Fibroblast of upper back skin (primary cell): ENCODE measurements at regions not wholly inside any gene's neighbourhood (a gene's known extent, or its start where the extent isn't known, plus 50 kb on each side); places are given as distances from the start of the nearest gene placed in this dataset.

ENCODE experiments used
- DNase-seq: peaks from one replicate; pipeline ENCODE4 v3.0.0-alpha.2; 2013

- no peak for DNase-seq
Observed at GRCh38 chr2:118502106-118502505, 345.3 kb downstream of the EN1 start.

GRCh38 chr2:118498943-118499342 is 348.5 kb downstream of the EN1 start:
- no peak for DNase-seq

DNA sequence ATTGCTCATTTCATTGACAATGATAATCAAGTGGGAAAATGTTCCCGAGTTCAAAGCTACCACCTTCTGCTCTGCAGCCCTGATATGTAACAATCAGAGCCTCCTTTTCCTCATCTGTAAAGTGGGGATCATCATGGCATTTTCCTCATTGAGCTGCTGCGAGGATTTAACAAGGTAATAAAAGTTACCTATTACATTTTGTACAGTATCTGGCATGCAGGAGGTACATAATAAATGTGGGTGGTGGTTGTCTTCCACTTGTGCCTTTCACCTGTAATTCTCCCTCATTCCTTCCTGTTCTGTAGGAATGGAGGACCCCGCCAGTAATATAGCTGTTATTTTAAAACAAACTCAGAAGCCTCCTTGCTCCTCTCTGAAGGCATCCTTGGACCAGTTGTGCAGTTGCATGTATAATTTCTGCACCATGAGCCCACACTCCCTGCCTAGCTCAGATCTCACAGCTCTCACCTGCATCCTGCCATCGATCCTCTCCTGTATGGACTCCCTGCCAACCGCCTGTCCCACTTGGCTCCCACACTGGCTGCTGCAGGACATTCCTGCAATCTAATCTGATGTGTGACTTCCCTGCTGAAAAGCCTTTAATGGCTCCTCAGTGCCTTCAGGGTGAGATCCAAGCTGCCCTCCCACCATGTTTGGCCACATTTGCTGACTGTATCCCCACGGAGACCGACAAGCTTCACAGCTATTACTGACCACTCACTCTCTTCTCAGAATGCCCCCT is 350.4 kb downstream of the EN1 start:
- no peak for DNase-seq

- DNase-seq = no peak
Observed at GRCh38 chr2:118496467-118496866, 351.0 kb downstream of the EN1 start.

DNA sequence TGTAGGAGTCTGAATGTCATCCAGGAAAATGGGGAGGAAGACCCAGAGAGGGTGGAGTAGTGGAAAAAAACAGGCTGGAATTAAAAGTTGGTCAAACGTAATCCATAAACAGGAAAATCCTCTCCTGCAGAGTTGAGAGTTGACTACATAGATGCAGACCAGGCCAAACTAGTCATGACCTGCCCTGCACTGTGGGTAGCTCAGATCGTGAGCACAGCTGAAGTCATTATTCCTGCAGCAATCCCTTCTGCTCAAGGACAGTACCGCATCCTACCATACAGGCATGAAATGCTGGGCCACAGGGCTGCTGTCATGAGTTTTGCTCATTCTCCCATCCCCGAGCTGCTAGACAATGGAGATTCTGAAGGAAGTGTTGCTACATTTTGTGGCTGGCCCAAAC is 352.2 kb downstream of the EN1 start:
- no peak for DNase-seq

DNA sequence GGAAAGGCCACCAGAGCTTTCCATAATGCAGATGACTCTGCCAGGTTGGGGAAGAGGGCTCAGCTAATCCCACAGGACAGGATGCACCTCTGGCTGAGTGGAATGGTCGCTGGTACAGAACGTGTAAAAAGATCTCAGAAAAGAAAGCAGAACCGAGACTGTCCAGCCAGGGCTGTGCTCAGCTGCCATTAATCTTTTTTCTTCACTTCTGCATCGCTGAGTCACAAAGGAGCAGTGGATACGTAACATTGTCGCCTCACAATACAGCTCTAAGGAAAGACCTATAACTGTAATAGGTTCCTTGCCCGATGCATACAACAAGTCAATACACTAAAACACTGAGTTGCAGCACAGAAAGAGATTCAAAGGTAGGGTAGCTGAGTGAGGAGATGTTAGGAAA is 354.2 kb downstream of the EN1 start:
- DNase-seq = no peak

DNA sequence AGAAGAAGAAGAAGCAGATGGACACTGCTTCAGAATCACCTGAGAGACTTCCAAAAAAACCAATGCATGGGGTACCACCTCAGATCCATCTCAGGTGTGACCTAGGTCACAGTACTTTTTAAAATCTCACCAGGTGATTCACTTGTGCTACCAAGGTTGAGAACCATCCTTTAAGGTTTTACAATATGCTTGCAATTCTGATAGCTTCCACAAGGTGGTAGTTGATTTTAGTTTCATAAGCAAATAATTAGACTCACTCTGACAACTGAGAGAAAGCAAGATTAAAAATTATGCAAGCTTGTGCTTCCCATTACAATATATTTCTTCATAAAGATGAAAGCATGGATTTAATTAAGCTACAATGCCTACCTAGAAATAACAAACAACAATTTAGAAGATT is 355.1 kb downstream of the EN1 start:
- DNase-seq = peak; percentile 30

DNA sequence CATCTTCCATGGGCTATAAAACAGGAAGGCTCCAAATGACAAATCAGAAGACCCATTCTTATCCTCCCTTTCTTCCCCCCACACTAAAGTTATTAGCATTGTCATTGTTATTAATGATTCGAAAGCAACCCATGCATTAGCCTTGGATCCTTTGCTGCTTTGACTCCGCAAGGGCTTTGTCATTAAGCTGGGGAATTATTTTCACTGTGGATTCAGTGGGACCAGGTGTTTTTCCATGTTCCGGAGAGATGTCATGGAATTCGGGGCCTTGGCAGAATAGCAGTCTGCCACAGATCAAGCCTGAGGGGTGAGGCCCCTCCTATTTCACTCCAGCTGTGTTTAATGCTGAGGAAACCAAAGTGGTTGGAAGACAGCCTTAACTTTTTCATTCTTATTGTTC is 357.1 kb downstream of the EN1 start:
- no peak for DNase-seq

- DNase-seq = no peak
Observed at GRCh38 chr2:118489712-118490299, 357.6 kb downstream of the EN1 start.

- no peak for DNase-seq
Observed at GRCh38 chr2:118481299-118481698, 366.1 kb downstream of the EN1 start.

- DNase-seq = no peak
Observed at GRCh38 chr2:118479020-118479419, 368.4 kb downstream of the EN1 start.

DNA sequence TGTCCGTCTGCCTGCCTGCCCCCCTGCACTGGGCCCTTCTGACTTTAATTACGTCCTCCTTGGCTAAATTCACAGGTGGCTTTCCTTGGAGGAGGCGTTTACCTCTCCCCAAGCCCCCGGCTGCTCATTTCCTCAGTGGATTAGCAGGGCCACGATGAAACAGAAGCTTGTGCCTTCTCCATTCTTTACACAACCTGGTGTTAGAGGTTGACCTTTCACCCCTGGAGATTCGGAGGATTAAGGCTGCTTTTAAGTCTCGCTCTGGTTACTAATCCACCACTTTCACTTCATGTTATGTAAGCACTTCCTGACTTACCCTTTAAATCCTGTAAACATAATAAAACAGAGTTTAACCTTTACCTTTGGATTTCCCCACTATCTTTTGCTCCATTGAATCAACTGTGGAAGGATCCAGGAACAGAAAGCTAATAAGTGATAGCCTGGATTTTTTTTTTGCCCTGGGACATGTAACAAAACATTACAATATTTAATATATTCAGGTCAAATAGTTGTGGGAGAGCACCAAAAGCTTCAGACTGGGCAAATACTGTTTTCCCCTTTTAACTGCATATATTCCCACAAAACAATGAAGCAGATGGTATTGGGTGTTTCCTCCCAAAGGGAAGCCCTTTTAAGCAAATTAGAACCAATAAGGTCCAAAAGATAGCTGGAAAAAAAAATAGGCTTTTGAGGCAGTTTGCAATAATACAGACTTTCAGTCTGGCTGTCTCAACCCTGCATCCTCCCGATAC is 370.2 kb downstream of the EN1 start:
- DNase-seq = no peak

DNA sequence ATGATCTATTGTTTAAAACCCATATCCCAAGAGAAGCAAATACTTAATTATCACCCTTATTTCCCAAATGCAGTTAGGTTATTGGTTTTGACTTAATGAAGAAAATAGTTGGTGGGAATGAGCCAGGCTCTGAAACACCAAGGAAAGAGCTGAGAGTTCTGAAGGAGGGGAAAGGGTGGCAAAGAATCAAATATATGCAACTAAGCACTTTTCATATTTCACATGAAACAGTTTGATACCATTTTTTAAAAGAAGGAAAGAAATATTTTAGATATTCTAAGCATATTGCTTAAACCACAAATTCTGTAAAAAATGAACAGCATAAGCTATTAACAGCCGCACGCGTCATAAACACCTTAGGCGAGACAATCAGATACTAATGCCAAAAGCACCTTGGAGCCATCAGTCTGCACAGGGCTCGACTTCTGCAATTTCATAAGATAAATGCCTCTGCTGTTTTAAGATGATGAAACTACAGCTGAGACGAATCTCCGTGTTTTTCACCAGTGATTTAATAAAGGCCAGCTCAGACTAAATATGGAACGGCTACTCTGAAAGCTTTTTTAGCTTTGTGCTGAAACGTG is 371.7 kb downstream of the EN1 start:
- DNase-seq = peak; percentile 14

GRCh38 chr2:118474541-118474920 is 372.9 kb downstream of the EN1 start:
- DNase-seq = no peak

DNA sequence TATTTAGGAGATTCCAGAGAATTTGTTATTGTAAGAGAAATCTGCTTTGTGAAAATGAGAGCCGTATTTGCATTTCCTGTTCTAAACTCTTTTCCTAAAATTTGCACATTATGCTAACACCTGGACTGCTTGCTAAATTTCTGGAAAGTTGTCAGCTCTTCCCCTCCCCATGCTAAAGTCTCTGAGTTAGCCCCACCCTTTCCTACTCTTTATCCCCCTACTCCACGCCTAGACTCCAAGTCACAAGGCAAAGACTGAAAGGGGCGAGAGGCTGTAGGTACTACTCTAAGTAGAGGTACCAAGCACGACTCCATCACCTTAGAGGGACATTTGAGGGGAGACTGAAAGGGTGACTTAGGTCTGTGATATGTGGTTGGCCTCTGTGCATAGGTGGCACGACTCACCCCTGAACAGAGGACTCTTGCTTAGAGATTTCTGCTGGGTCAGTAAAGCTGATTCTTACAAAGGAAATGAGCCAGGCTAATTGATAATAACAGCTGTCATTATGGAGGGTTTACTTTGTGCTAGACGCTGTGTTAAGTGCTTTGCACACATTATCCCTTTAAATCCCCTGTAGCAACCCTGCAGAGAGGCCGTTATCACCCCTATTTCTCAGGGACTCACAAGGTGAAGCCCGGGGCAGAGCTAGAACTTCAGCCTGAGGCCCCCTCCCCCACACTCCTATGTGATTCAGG is 373.5 kb downstream of the EN1 start:
- DNase-seq = no peak

DNA sequence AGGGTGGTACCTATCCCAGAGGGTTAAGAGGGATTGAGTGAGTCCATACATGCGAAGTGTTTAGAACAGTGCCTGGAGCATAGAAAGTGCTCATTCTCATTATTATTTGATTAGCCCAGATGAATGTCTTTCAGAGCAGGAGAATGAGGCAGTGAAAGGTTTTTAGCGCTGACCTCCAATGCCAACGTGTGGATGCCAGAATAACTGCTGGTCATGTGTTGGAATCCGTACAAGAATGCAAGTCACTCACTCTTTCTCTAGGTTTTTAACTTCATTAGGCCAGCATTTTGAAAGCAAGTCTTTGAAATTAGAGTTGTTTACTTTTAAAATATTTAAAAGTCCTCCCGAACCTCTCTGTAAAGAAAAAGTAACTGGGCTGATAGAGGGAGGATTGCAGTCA is 374.2 kb downstream of the EN1 start:
- DNase-seq = no peak

GRCh38 chr2:118470297-118470696 is 377.2 kb downstream of the EN1 start:
- DNase-seq = no peak

DNA sequence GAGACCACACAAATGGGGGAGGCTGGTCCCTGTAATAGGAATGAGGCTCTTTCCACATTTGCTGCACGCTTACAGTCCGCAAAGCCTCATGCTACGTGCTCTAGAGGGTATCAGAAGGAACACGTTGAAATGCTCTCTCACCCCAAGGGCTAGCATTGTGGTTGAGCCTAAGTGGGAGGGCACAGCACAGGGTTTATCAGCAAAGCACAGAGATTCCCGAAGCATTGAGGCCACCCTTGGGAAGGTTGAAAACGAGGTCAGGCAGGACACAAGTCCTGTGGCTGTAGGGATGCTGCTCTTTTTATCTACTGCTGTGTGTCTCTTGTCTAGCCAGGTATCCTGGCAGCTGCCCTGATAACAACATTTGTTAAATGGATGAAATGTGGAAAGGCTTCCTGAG is 378.3 kb downstream of the EN1 start:
- no peak for DNase-seq

DNA sequence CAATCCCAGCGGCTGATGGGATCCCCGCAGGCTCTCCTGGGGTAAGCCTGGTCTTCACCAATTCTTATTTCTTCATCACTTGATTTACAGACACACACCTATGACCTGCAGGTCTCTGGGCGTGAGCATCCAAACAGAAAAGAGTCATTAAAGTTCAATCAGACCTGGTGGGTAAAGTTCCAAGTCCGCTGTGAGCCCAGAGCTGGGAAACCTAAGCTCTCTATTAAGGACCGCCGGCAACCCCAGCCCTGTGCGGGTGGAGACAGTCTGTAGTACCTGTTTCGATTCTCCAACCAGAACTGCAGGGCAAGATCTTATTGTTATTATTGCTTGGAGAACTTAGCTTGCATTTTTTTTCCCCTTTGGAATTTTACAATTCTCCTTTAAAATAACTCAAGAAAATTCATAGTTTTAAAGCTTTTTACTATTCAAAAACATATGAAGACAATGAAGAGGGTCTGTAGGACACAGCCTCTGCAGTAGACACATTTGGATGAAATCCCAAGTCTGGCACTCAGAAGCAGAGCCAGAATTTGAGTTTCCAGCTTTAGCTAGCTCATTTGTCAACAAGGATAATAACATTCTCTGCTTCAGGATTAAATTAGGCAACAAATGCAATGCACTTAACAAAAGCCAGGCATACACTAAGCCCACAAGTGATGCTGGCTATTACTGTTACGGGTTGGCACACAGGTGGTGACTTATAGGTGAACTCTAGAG is 376.4 kb downstream of the INSIG2 start:
- DNase-seq = no peak

DNA sequence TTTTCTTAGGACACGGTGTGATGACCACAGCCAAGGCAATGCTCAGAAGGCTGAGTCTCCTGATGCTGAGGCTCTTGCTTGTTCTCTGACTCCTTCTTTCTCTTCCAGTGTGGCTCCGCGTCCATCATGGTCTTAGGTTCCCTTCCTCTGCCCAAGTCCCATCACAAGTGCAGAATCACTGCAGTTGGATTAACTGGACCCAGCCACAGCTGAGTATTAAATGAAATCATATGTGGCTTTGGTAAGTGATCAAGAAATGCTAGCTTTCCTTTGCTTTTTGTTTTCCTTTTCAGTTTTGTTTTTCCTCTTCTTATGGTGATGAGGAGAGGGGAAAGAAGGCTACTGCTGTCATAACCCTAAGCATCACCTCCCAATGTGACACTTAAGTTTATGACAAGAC is 375.8 kb downstream of the INSIG2 start:
- DNase-seq = no peak

- DNase-seq = no peak
Observed at GRCh38 chr2:118460425-118460824, 372.2 kb downstream of the INSIG2 start.

GRCh38 chr2:118459426-118459825 is 371.2 kb downstream of the INSIG2 start:
- DNase-seq = no peak

GRCh38 chr2:118457951-118458350 is 369.7 kb downstream of the INSIG2 start:
- DNase-seq = no peak
